Astrocyte of the spinal cord (primary cell): ENCODE measurements at regions not wholly inside any gene's neighbourhood (a gene's known extent, or its start where the extent isn't known, plus 50 kb on each side); places are given as distances from the start of the nearest gene placed in this dataset.

Experiments
- DNase-seq: peaks from one replicate; pipeline ENCODE4 v3.0.0; 2011; ENCODE audit warnings: low read depth, low spot score
- H3K4me3 ChIP-seq: 2 replicates; pipeline ENCODE4 v1.5.1; 2011; ENCODE audit warnings: low read depth, mild to moderate bottlenecking, low read length, moderate library complexity
- CTCF ChIP-seq: IDR thresholded peaks from 2 replicates; pipeline ENCODE4 v1.5.1; 2012; ENCODE audit warnings: low read depth, mild to moderate bottlenecking, low read length, inconsistent platforms
- in situ Hi-C: cut with HindIII; loops from 2 replicates; pipeline ENCODE4 v1.10.0; 2017; ENCODE audit warnings: low sequenced_read_pairs

- no peak for DNase-seq
- in situ Hi-C loops = no loop called here
- no peak overlapping the region for H3K4me3 ChIP-seq
- no peak for TF ChIP-seq CTCF
These were observed 813.2 kb downstream of the RNF144A start for GRCh38 chr2:7730449-7730848.

GRCh38 chr2:7730990-7731389 is 813.8 kb downstream of the RNF144A start:
- in situ Hi-C loops = no loop called here
- DNase-seq = no peak
- no peak overlapping the region for H3K4me3 ChIP-seq
- TF ChIP-seq CTCF = no peak

- no peak for DNase-seq
- in situ Hi-C loops = no loop called here
- no peak overlapping the region for H3K4me3 ChIP-seq
- TF ChIP-seq CTCF = no peak
These were observed 815.3 kb downstream of the RNF144A start for GRCh38 chr2:7732497-7732896.

- H3K4me3 ChIP-seq = no peak overlapping the region
- no peak for DNase-seq
- in situ Hi-C loops = no loop called here
- no peak for TF ChIP-seq CTCF
These were observed 819.6 kb downstream of the RNF144A start for GRCh38 chr2:7736646-7737305.

- TF ChIP-seq CTCF = no peak
- DNase-seq = no peak
- in situ Hi-C loops = no loop called here
- H3K4me3 ChIP-seq = no peak overlapping the region
These were observed 821.4 kb downstream of the RNF144A start for GRCh38 chr2:7738596-7738995.

GRCh38 chr2:7740114-7740513 is 822.9 kb downstream of the RNF144A start:
- DNase-seq = no peak
- no peak overlapping the region for H3K4me3 ChIP-seq
- in situ Hi-C loops = no loop called here
- no peak for TF ChIP-seq CTCF
